SK-N-SH (cell line): ENCODE measurements at regions not wholly inside any gene's neighbourhood (a gene's known extent, or its start where the extent isn't known, plus 50 kb on each side); places are given as distances from the start of the nearest gene placed in this dataset.

Experiments used
- CTCF ChIA-PET: fragments of 300-600, 350-600 bp; formaldehyde crosslinking; extraction: SDS; loops from one replicate; lab custom pipeline; 2021; lab: Yijun Ruan, JAX
- POLR2A ChIA-PET: fragments of 350-600 bp; sonication (Branson Sonifier 250); formaldehyde crosslinking; extraction: SDS; loops from one replicate; lab custom pipeline; 2020; ENCODE audit warnings: antibody characterized with exemption, inconsistent platforms; lab: Yijun Ruan, JAX
- DNase-seq: peaks from one replicate; pipeline ENCODE4 v3.0.0; 2012
- H2AFZ ChIP-seq: fragments of 200-600 bp; sonication (generic); 2 replicates; pipeline ENCODE4 v1.8.1; 2016; ENCODE audit warnings: antibody characterized with exemption, mild to moderate bottlenecking, low read depth
- H3F3A ChIP-seq: fragments of 200-600 bp; sonication (generic); replicated peaks from 2 replicates; pipeline ENCODE3; 2016; ENCODE audit warnings: antibody characterized with exemption, mild to moderate bottlenecking; ENCODE audit not compliant: insufficient read depth
- H3K27ac ChIP-seq, 2 experiments: fragments of 200-500 bp in 1 of 2; fragments of 200-600 bp in 1 of 2; sonication (Bioruptor generic) in 1 of 2; sonication (generic), shearing (Covaris generic) in 1 of 2; 2 replicates each; pipeline versions ENCODE4 v1.5.1 to v1.6.1; 2014 to 2016; ENCODE audit warnings: low read depth in 2 of 2, inconsistent platforms in 1 of 2, low read length in 1 of 2, mild to moderate bottlenecking in 1 of 2, mixed read lengths in 1 of 2
- H3K27me3 ChIP-seq: fragments of 200-600 bp; sonication (generic), shearing (Covaris generic); 2 replicates; pipeline ENCODE4 v1.6.1; 2016; ENCODE audit warnings: mixed run types; ENCODE audit not compliant: insufficient read depth
- H3K36me3 ChIP-seq, 2 experiments: fragments of 200-500 bp in 1 of 2; fragments of 200-600 bp in 1 of 2; sonication (Bioruptor generic) in 1 of 2; sonication (generic) in 1 of 2; replicated peaks in 1 of 2; 2 replicates each; pipeline versions ENCODE3 to v1.5.1; 2014 to 2016; ENCODE audit warnings: low read length in 1 of 2, mild to moderate bottlenecking in 1 of 2; ENCODE audit not compliant: insufficient read depth in 2 of 2, control insufficient read depth in 1 of 2
- H3K4me1 ChIP-seq, 2 experiments: fragments of 200-500 bp in 1 of 2; fragments of 200-600 bp in 1 of 2; sonication (Bioruptor generic) in 1 of 2; sonication (generic), shearing (Covaris generic) in 1 of 2; 2 replicates each; pipeline versions ENCODE4 v1.5.1 to v1.6.1; 2014 to 2016; ENCODE audit warnings: low read depth in 1 of 2, low read length in 1 of 2, mixed run types in 1 of 2; ENCODE audit not compliant: insufficient read depth in 2 of 2, control insufficient read depth in 1 of 2
- H3K4me2 ChIP-seq: fragments of 200-600 bp; sonication (generic), shearing (Covaris generic); 2 replicates; pipeline ENCODE4 v1.6.1; 2017; ENCODE audit warnings: mixed run types
- H3K4me3 ChIP-seq, 2 experiments: fragments of 200-500 bp in 1 of 2; fragments of 200-600 bp in 1 of 2; sonication (Bioruptor generic) in 1 of 2; sonication (generic), shearing (Covaris generic) in 1 of 2; 2 replicates each; pipeline versions ENCODE4 v1.5.1 to v1.8.1; 2014 to 2016; ENCODE audit warnings: low read depth in 2 of 2, inconsistent platforms in 1 of 2, low read length in 1 of 2, mild to moderate bottlenecking in 1 of 2, mixed read lengths in 1 of 2, moderate library complexity in 1 of 2
- H3K79me2 ChIP-seq: fragments of 200-600 bp; sonication (generic); 2 replicates; pipeline ENCODE4 v1.8.1; 2017; ENCODE audit warnings: mild to moderate bottlenecking; ENCODE audit not compliant: insufficient read depth
- H3K9ac ChIP-seq: fragments of 200-600 bp; sonication (generic); 2 replicates; pipeline ENCODE4 v1.6.1; 2017; ENCODE audit warnings: mixed run types
- H3K9me2 ChIP-seq: fragments of 200-600 bp; sonication (generic); 2 replicates; pipeline ENCODE4 v1.6.1; 2017; ENCODE audit warnings: mixed run types
- H3K9me3 ChIP-seq: fragments of 200-600 bp; sonication (generic); 2 replicates; pipeline ENCODE4 v1.6.1; 2017; ENCODE audit warnings: mixed run types, mild to moderate bottlenecking, moderate library complexity
- H4K20me1 ChIP-seq: fragments of 200-600 bp; sonication (generic); 2 replicates; pipeline ENCODE4 v1.6.1; 2017; ENCODE audit warnings: mild to moderate bottlenecking, mixed run types; ENCODE audit not compliant: insufficient read depth
- CHD2 ChIP-seq: fragments of 150-350 bp; IDR thresholded peaks from 2 replicates; pipeline ENCODE4 v1.6.1; 2018; ENCODE audit warnings: low read length; ENCODE audit not compliant: partially characterized antibody
- FOSL2 ChIP-seq: IDR thresholded peaks from 2 replicates; pipeline ENCODE4 v1.4.0; 2012; ENCODE audit warnings: low read depth, mild to moderate bottlenecking, moderate library complexity, borderline replicate concordance
- FOXJ3 ChIP-seq: sonication (generic); formaldehyde crosslinking; IDR thresholded peaks from 2 replicates; pipeline ENCODE4 v1.5.1; 2020; ENCODE audit warnings: mild to moderate bottlenecking, missing genetic modification reagents
- JUND ChIP-seq: IDR thresholded peaks from 2 replicates; pipeline ENCODE4 v1.4.0; 2012
- MEF2A ChIP-seq: IDR thresholded peaks from 2 replicates; pipeline ENCODE4 v1.4.0; 2012; ENCODE audit warnings: low read depth, borderline replicate concordance
- MXI1 ChIP-seq: IDR thresholded peaks from 2 replicates; pipeline ENCODE4 v1.6.1; 2012; ENCODE audit warnings: mild to moderate bottlenecking, low read depth, low read length, improper control_type of control experiment
- NFIC ChIP-seq: IDR thresholded peaks from 2 replicates; pipeline ENCODE4 v1.4.0; 2012; ENCODE audit warnings: borderline replicate concordance
- RAD21 ChIP-seq: IDR thresholded peaks from 2 replicates; pipeline ENCODE4 v1.6.1; 2012; ENCODE audit warnings: mild to moderate bottlenecking, low read length
- REST ChIP-seq: IDR thresholded peaks from 2 replicates; pipeline ENCODE4 v1.6.1; 2012; ENCODE audit warnings: mild to moderate bottlenecking, low read depth, low read length, moderate library complexity
- RFX5 ChIP-seq: IDR thresholded peaks from 2 replicates; pipeline ENCODE4 v1.6.1; 2012; ENCODE audit warnings: mild to moderate bottlenecking, improper control_type of control experiment, low read length
- RXRA ChIP-seq: IDR thresholded peaks from 2 replicates; pipeline ENCODE4 v1.4.0; 2012; ENCODE audit warnings: low read depth, mild to moderate bottlenecking, borderline replicate concordance
- SIN3A ChIP-seq: IDR thresholded peaks from 2 replicates; pipeline ENCODE4 v1.6.1; 2012; ENCODE audit warnings: low read depth, mild to moderate bottlenecking, low read length, moderate library complexity, borderline replicate concordance
- TAF1 ChIP-seq: IDR thresholded peaks from 2 replicates; pipeline ENCODE4 v1.6.1; 2012; ENCODE audit warnings: low read depth, mild to moderate bottlenecking, low read length, moderate library complexity, borderline replicate concordance
- TCF12 ChIP-seq: IDR thresholded peaks from 2 replicates; pipeline ENCODE4 v1.4.0; 2012
- YY1 ChIP-seq: IDR thresholded peaks from 2 replicates; pipeline ENCODE4 v1.4.0; 2012; ENCODE audit warnings: low read depth, mild to moderate bottlenecking
- ZBTB33 ChIP-seq: IDR thresholded peaks from 2 replicates; pipeline ENCODE4 v1.4.0; 2012; ENCODE audit warnings: low read depth, borderline replicate concordance
- WGBS: methylation state at CpG from one replicate; pipeline ENCODE4 v1.1.6; 2017; ENCODE audit warnings: low lambda C conversion rate; 5-methylcytosine and 5-hydroxymethylcytosine counted together
- TF ChIP-seq, protein P1 (sequence below): IDR thresholded peaks from 2 replicates; pipeline ENCODE4 v1.4.0; 2012; ENCODE audit warnings: low read depth
- TF ChIP-seq, protein P2 (sequence below): IDR thresholded peaks from 2 replicates; pipeline ENCODE4 v1.4.0; 2012; ENCODE audit warnings: low read depth, borderline replicate concordance

GRCh38 chr2:18209934-18210639 lies 331.6 kb downstream of the KCNS3 start (continued):
- TF ChIP-seq MXI1 (no peak), RXRA (no peak), NFIC (no peak)

GRCh38 chr2:18208956-18209355 lies 330.5 kb downstream of the KCNS3 start:
- TF ChIP-seq TAF1 (no peak), FOXJ3 (CRISPR knock-in tag) (no peak), MEF2A (no peak), ZBTB33 (no peak), SIN3A (no peak), RFX5 (no peak), YY1 (no peak), REST (no peak), CHD2 (no peak), NFIC (no peak), TCF12 (no peak), JUND (no peak), FOSL2 (no peak), RAD21 (no peak)
- TF ChIP-seq, protein P1, sequence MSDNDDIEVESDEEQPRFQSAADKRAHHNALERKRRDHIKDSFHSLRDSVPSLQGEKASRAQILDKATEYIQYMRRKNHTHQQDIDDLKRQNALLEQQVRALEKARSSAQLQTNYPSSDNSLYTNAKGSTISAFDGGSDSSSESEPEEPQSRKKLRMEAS, result no peak
- TF ChIP-seq, protein P2, sequence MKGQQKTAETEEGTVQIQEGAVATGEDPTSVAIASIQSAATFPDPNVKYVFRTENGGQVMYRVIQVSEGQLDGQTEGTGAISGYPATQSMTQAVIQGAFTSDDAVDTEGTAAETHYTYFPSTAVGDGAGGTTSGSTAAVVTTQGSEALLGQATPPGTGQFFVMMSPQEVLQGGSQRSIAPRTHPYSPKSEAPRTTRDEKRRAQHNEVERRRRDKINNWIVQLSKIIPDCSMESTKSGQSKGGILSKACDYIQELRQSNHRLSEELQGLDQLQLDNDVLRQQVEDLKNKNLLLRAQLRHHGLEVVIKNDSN, result no peak
- H3F3A ChIP-seq, result no peaks in the 10 kb centered on the region
- H3K4me1 ChIP-seq, result no peaks in the 10 kb centered on the region; a peak in 2 of 4 replicates
- 5% methylated on average over 1 of the region's 1 CpG for WGBS
- no peaks in the 10 kb centered on the region for H3K9me3 ChIP-seq
- no peak overlapping the region for H3K4me2 ChIP-seq
- H3K9me2 ChIP-seq, result no peaks in the 10 kb centered on the region
- ChIA-PET POLR2A (no interaction called here), CTCF (interaction anchor here (0.8 to 3.0 kb wide), 3 partner anchors 10 to 30 kb away, joined by 3 to 8 read pairs (median 3); no protein-coding TSS in a partner anchor)
- no peaks in the 10 kb centered on the region for H4K20me1 ChIP-seq
- H3K79me2 ChIP-seq, result no peaks in the 10 kb centered on the region
- no peak overlapping the region for H3K4me3 ChIP-seq
- H2AFZ ChIP-seq, result no peak overlapping the region
- no peak overlapping the region for H3K27ac ChIP-seq
- DNase-seq, result no peak
- H3K27me3 ChIP-seq, result peaks cover 10% of the 10 kb centered on the region; the same call in 1 of the 2 replicates
- no peak overlapping the region for H3K9ac ChIP-seq
- no peaks in the 10 kb centered on the region for H3K36me3 ChIP-seq
